ENCODE measurements at regions not wholly inside any gene's neighbourhood (a gene's known extent, or its start where the extent isn't known, plus 50 kb on each side); places are given as distances from the start of the nearest gene placed in this dataset.

- Histone ChIP-seq H3K36me3 (no peaks in the 10 kb centered on the region), H3K4me1 (no peaks in the 10 kb centered on the region), H3K4me3 (no peak overlapping the region), H3K27me3 (no peaks in the 10 kb centered on the region), H3K27ac (no peak overlapping the region), H3K9me3 (no peaks in the 10 kb centered on the region)
- ATAC-seq (no peak), DNase-seq (no peak)
- intact Hi-C loops (cut with DNase I) = no loop called here
- TF ChIP-seq CTCF (IDR thresholded peaks at IDR 0.05) = no peak
Observed at GRCh38 chr2:181764095-181764963, 84.0 kb upstream of the NEUROD1 start.

- Histone ChIP-seq H3K4me1 (no peaks in the 10 kb centered on the region), H3K9me3 (no peaks in the 10 kb centered on the region), H3K36me3 (no peaks in the 10 kb centered on the region), H3K27me3 (no peaks in the 10 kb centered on the region), H3K4me3 (no peak overlapping the region), H3K27ac (no peak overlapping the region)
- no peak for TF ChIP-seq CTCF (IDR thresholded peaks at IDR 0.05)
- intact Hi-C loops (cut with DNase I) = no loop called here
- DNase-seq (no peak), ATAC-seq (no peak)
Observed at GRCh38 chr2:181766129-181766528, 85.8 kb upstream of the NEUROD1 start.

GRCh38 chr2:181770150-181770549, 89.8 kb upstream of the NEUROD1 start:
- intact Hi-C loops (cut with DNase I) = no loop called here
- H3K4me3 ChIP-seq = no peak overlapping the region

GRCh38 chr2:181771356-181771755, 91.0 kb upstream of the NEUROD1 start:
- Histone ChIP-seq H3K4me1 (no peaks in the 10 kb centered on the region), H3K27ac (no peak overlapping the region), H3K36me3 (no peaks in the 10 kb centered on the region), H3K4me3 (no peak overlapping the region), H3K9me3 (no peaks in the 10 kb centered on the region), H3K27me3 (no peaks in the 10 kb centered on the region)
- TF ChIP-seq CTCF (IDR thresholded peaks at IDR 0.05) = no peak
- intact Hi-C loops (cut with DNase I) = no loop called here
- no peak for DNase-seq
- ATAC-seq = no peak

More at GRCh38 chr2:181770150-181770549, 89.8 kb upstream of the NEUROD1 start:
- TF ChIP-seq CTCF (IDR thresholded peaks at IDR 0.05) = no peak
- no peaks in the 10 kb centered on the region for H3K9me3 ChIP-seq
- ATAC-seq = no peak
- H3K27me3 ChIP-seq = no peaks in the 10 kb centered on the region
- no peak overlapping the region for H3K27ac ChIP-seq
- DNase-seq = no peak
- no peaks in the 10 kb centered on the region for H3K4me1 ChIP-seq
- H3K36me3 ChIP-seq = no peaks in the 10 kb centered on the region

GRCh38 chr2:181772334-181772733, 92.0 kb upstream of the NEUROD1 start:
- Histone ChIP-seq H3K4me1 (no peaks in the 10 kb centered on the region), H3K27me3 (no peaks in the 10 kb centered on the region), H3K27ac (no peak overlapping the region), H3K4me3 (no peak overlapping the region), H3K9me3 (no peaks in the 10 kb centered on the region), H3K36me3 (no peaks in the 10 kb centered on the region)
- intact Hi-C loops (cut with DNase I) = no loop called here
- no peak for ATAC-seq
- TF ChIP-seq CTCF (IDR thresholded peaks at IDR 0.05) = no peak
- DNase-seq = no peak
